ENCODE measurements at regions not wholly inside any gene's neighbourhood (a gene's known extent, or its start where the extent isn't known, plus 50 kb on each side); places are given as distances from the start of the nearest gene placed in this dataset.

DNA sequence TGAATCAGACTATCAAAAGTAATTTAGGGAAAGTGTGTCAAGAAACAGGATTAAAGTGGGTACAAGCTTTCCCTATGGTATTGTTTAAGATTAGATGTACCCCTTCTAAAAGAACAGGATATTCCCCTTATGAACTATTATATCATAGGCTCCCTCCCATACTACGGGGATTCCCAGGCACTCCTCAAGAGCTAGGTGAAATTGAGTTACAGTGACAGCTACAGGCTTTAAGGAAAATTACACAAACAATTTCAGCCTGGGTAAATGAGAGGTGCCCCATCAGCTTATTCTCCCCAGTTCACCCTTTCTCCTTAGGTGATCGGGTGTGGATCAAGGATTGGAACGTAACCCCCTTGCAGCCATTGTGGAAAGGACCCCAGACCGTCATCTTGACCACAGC, 240.8 kb upstream of the CNTN6 start:
- Histone ChIP-seq H3K27me3 (ENCODE audit: low read length) (no peaks in the 10 kb centered on the region), H3K27ac (ENCODE audit: low read depth, low read length) (no peak overlapping the region), H3K79me2 (ENCODE audit: insufficient read depth, low read length) (no peaks in the 10 kb centered on the region), H2AFZ (ENCODE audit: low read depth, low read length, severe bottlenecking) (no peak overlapping the region), H3K9me2 (replicated peaks; ENCODE audit: insufficient read depth, low read length) (no peaks in the 10 kb centered on the region), H3K4me2 (ENCODE audit: low read depth, low read length, poor library complexity, severe bottlenecking) (no peak overlapping the region), H3K36me3 (ENCODE audit: low read length) (no peaks in the 10 kb centered on the region), H3K4me3 (ENCODE audit: insufficient read depth, low read length, poor library complexity, severe bottlenecking) (no peak overlapping the region), H3K9me3 (ENCODE audit: insufficient read depth, low read length) (no peaks in the 10 kb centered on the region), H3F3A (ENCODE audit: insufficient read depth) (no peaks in the 10 kb centered on the region), H3K9ac (ENCODE audit: low read length) (no peak overlapping the region), H4K20me1 (ENCODE audit: low read depth, low read length) (no peaks in the 10 kb centered on the region)
- TF ChIP-seq, protein P1, sequence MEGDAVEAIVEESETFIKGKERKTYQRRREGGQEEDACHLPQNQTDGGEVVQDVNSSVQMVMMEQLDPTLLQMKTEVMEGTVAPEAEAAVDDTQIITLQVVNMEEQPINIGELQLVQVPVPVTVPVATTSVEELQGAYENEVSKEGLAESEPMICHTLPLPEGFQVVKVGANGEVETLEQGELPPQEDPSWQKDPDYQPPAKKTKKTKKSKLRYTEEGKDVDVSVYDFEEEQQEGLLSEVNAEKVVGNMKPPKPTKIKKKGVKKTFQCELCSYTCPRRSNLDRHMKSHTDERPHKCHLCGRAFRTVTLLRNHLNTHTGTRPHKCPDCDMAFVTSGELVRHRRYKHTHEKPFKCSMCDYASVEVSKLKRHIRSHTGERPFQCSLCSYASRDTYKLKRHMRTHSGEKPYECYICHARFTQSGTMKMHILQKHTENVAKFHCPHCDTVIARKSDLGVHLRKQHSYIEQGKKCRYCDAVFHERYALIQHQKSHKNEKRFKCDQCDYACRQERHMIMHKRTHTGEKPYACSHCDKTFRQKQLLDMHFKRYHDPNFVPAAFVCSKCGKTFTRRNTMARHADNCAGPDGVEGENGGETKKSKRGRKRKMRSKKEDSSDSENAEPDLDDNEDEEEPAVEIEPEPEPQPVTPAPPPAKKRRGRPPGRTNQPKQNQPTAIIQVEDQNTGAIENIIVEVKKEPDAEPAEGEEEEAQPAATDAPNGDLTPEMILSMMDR (IDR thresholded peaks at IDR 0.05; ENCODE audit: insufficient read depth, low read length, poor library complexity, severe bottlenecking), result no peak
- no peak for TF ChIP-seq EZH2phosphoT487 (conservative IDR thresholded peaks at IDR 0.05; ENCODE audit: low read length)

DNA sequence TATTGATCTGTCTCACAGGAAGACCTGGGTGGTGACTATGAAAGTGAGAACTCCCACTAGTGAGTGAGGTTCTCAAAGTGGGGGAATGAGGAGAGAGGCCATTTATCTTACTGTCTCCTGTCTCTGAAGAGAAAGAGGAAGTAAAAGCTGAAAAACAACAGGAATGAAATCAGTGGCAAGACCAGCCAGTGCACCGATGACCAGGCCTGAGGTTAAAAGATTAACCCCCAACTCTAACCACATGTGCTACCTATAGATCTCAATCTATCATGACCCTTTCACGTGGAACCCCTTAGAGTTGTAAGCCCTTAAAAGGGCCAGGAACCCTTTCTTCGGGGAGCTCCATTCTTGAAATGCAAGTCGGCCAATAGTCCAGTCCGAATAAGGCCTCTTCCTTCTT, 239.3 kb upstream of the CNTN6 start:
- no peak overlapping the region for H3K9ac ChIP-seq (ENCODE audit: low read length)
- no peak overlapping the region for H3K27ac ChIP-seq (ENCODE audit: low read depth, low read length)
- H3F3A ChIP-seq (ENCODE audit: insufficient read depth), result no peaks in the 10 kb centered on the region
- H3K27me3 ChIP-seq (ENCODE audit: low read length), result no peaks in the 10 kb centered on the region
- no peaks in the 10 kb centered on the region for H3K9me2 ChIP-seq (replicated peaks; ENCODE audit: insufficient read depth, low read length)
- H3K9me3 ChIP-seq (ENCODE audit: insufficient read depth, low read length), result no peaks in the 10 kb centered on the region
- no peak overlapping the region for H3K4me3 ChIP-seq (ENCODE audit: insufficient read depth, low read length, poor library complexity, severe bottlenecking)
- H4K20me1 ChIP-seq (ENCODE audit: low read depth, low read length), result no peaks in the 10 kb centered on the region
- no peak overlapping the region for H2AFZ ChIP-seq (ENCODE audit: low read depth, low read length, severe bottlenecking)
- TF ChIP-seq, protein P1 (IDR thresholded peaks at IDR 0.05; ENCODE audit: insufficient read depth, low read length, poor library complexity, severe bottlenecking), result no peak
- TF ChIP-seq EZH2phosphoT487 (conservative IDR thresholded peaks at IDR 0.05; ENCODE audit: low read length), result no peak
- H3K79me2 ChIP-seq (ENCODE audit: insufficient read depth, low read length), result no peaks in the 10 kb centered on the region
- no peak overlapping the region for H3K4me2 ChIP-seq (ENCODE audit: low read depth, low read length, poor library complexity, severe bottlenecking)
- no peaks in the 10 kb centered on the region for H3K36me3 ChIP-seq (ENCODE audit: low read length)

DNA sequence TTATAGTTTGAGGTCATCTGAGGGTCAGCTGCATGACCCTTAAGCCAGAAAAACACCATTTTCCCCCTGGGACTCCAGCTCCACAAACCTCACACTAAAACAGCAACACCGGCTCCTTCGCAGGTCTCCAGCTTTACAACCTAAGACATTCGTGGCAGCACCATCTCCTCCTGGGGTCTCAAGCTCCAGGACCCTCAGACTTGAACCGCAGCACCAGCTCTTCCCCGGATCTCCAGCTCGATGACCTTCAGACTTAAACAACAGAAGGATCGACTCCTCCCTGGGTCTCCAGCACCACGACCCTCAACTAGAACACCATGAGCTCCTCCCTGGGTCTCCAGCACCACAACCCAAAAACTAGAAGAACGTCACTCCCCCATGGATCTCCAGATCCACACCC, 233.7 kb upstream of the CNTN6 start:
- Histone ChIP-seq H3K27ac (ENCODE audit: low read depth, low read length) (no peak overlapping the region), H3K4me2 (ENCODE audit: low read depth, low read length, poor library complexity, severe bottlenecking) (no peak overlapping the region), H2AFZ (ENCODE audit: low read depth, low read length, severe bottlenecking) (no peak overlapping the region), H3K9ac (ENCODE audit: low read length) (no peak overlapping the region), H4K20me1 (ENCODE audit: low read depth, low read length) (no peaks in the 10 kb centered on the region), H3K9me2 (replicated peaks; ENCODE audit: insufficient read depth, low read length) (no peaks in the 10 kb centered on the region), H3K79me2 (ENCODE audit: insufficient read depth, low read length) (no peaks in the 10 kb centered on the region), H3K36me3 (ENCODE audit: low read length) (no peaks in the 10 kb centered on the region), H3F3A (ENCODE audit: insufficient read depth) (no peaks in the 10 kb centered on the region), H3K9me3 (ENCODE audit: insufficient read depth, low read length) (no peaks in the 10 kb centered on the region), H3K4me3 (ENCODE audit: insufficient read depth, low read length, poor library complexity, severe bottlenecking) (no peak overlapping the region), H3K27me3 (ENCODE audit: low read length) (no peaks in the 10 kb centered on the region)
- TF ChIP-seq, protein P1 (IDR thresholded peaks at IDR 0.05; ENCODE audit: insufficient read depth, low read length, poor library complexity, severe bottlenecking), result no peak
- TF ChIP-seq EZH2phosphoT487 (conservative IDR thresholded peaks at IDR 0.05; ENCODE audit: low read length), result no peak

DNA sequence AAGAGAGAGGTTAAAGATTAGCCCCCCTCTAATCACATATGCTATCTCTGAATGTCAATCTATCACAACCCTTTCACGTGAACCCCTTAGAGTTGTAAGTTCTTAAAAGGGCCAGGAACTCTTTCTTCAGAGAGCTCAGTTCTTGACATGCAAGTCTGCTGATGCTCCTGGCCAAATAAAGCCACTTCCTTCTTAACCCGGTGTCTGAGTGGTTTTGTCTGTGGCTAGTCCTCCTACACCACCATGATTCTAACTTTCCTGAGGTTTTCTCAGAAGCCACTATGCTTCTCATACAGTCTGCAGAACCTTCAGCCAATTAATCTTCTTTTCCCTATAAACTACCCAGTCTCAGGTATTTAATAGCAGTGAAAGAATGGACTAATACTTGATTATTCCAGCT, 231.1 kb upstream of the CNTN6 start:
- H3K27me3 ChIP-seq (ENCODE audit: low read length), result no peaks in the 10 kb centered on the region
- no peak overlapping the region for H3K4me3 ChIP-seq (ENCODE audit: insufficient read depth, low read length, poor library complexity, severe bottlenecking)
- no peaks in the 10 kb centered on the region for H3K9me3 ChIP-seq (ENCODE audit: insufficient read depth, low read length)
- no peaks in the 10 kb centered on the region for H3K36me3 ChIP-seq (ENCODE audit: low read length)
- no peak overlapping the region for H3K27ac ChIP-seq (ENCODE audit: low read depth, low read length)
- H3K79me2 ChIP-seq (ENCODE audit: insufficient read depth, low read length), result no peaks in the 10 kb centered on the region
- no peak overlapping the region for H3K9ac ChIP-seq (ENCODE audit: low read length)
- H3K9me2 ChIP-seq (replicated peaks; ENCODE audit: insufficient read depth, low read length), result no peaks in the 10 kb centered on the region
- no peak overlapping the region for H3K4me2 ChIP-seq (ENCODE audit: low read depth, low read length, poor library complexity, severe bottlenecking)
- H4K20me1 ChIP-seq (ENCODE audit: low read depth, low read length), result no peaks in the 10 kb centered on the region
- no peaks in the 10 kb centered on the region for H3F3A ChIP-seq (ENCODE audit: insufficient read depth)
- H2AFZ ChIP-seq (ENCODE audit: low read depth, low read length, severe bottlenecking), result no peak overlapping the region
- TF ChIP-seq EZH2phosphoT487 (conservative IDR thresholded peaks at IDR 0.05; ENCODE audit: low read length), result no peak
- TF ChIP-seq, protein P1 (IDR thresholded peaks at IDR 0.05; ENCODE audit: insufficient read depth, low read length, poor library complexity, severe bottlenecking), result no peak
